B cell (primary cell): ENCODE measurements at regions not wholly inside any gene's neighbourhood (a gene's known extent, or its start where the extent isn't known, plus 50 kb on each side); places are given as distances from the start of the nearest gene placed in this dataset.

Experiments used
- ATAC-seq: fragments of 200-7000 bp; cut with Tn5 transposase; one replicate; pipeline ENCODE4 v1.10.0; 2021; ENCODE audit warnings: low read depth, mild to moderate bottlenecking, moderate number of reproducible peaks, moderate library complexity
- CTCF ChIA-PET: fragments of 350-600 bp; sonication (Branson Sonifier 250); formaldehyde crosslinking; loops from one replicate; lab custom pipeline; 2021; ENCODE audit warnings: antibody characterized with exemption, inconsistent platforms; lab: Charles Lee
- POLR2A ChIA-PET: fragments of 350-600 bp; sonication (Branson Sonifier 250); formaldehyde crosslinking; loops from one replicate; lab custom pipeline; 2021; ENCODE audit warnings: antibody characterized with exemption; lab: Charles Lee
- DNase-seq: peaks from one replicate; pipeline ENCODE4 v3.0.0; 2013
- H2AFZ ChIP-seq: 2 replicates; pipeline ENCODE4 v1.6.1; 2012; ENCODE audit warnings: mild to moderate bottlenecking, low read depth, low read length; ENCODE audit not compliant: insufficient read depth, poor library complexity, severe bottlenecking
- H3K27ac ChIP-seq, 2 donors: 1 replicate in 1 of 2; 2 replicates in 1 of 2; pipeline ENCODE4 v1.5.1; 2012 to 2013; ENCODE audit warnings: low read length in 2 of 2, mild to moderate bottlenecking in 2 of 2, moderate library complexity in 1 of 2
- H3K27me3 ChIP-seq, 4 experiments: fragments of 200-600 bp in 1 of 4; sonication (generic) in 1 of 4; replicated peaks in 1 of 4; 1 replicate in 2 of 4; 2 replicates in 2 of 4; pipeline versions ENCODE4 v1.6.1 to v1.7.0; 2013 to 2016; ENCODE audit warnings: low read length in 3 of 4, mild to moderate bottlenecking in 2 of 4, mixed read lengths in 1 of 4, moderate library complexity in 1 of 4; ENCODE audit not compliant: insufficient read depth in 4 of 4, control insufficient read depth in 3 of 4; ENCODE audit errors: control extremely low read depth in 1 of 4
- H3K36me3 ChIP-seq, 2 experiments: replicated peaks in 1 of 2; 1 replicate in 1 of 2; 2 replicates in 1 of 2; pipeline versions ENCODE4 v1.6.1 to v1.7.1; 2013; ENCODE audit warnings: low read length in 1 of 2; ENCODE audit not compliant: insufficient read depth in 2 of 2, control insufficient read depth in 1 of 2; ENCODE audit errors: control extremely low read depth in 1 of 2, extremely low read depth in 1 of 2
- H3K4me1 ChIP-seq, 2 donors: fragments of 200-600 bp in 1 of 2; sonication (generic) in 1 of 2; 1 replicate in 1 of 2; 2 replicates in 1 of 2; pipeline versions ENCODE4 v1.5.1 to v1.6.1; 2013 to 2017; ENCODE audit warnings: low read length in 2 of 2; ENCODE audit not compliant: control insufficient read depth in 2 of 2, insufficient read depth in 2 of 2
- H3K4me2 ChIP-seq: replicated peaks from 2 replicates; pipeline ENCODE3; 2012; ENCODE audit warnings: mild to moderate bottlenecking, low read depth, low read length; ENCODE audit not compliant: poor library complexity, severe bottlenecking
- H3K4me3 ChIP-seq, 5 experiments: fragments of 200-600 bp in 1 of 5; sonication (generic) in 1 of 5; 1 replicate in 3 of 5; 2 replicates in 2 of 5; pipeline versions ENCODE4 v1.5.1 to v1.7.0; 2011 to 2016; ENCODE audit warnings: low read length in 4 of 5, mild to moderate bottlenecking in 4 of 5, low read depth in 2 of 5, control low read depth in 1 of 5, moderate library complexity in 1 of 5; ENCODE audit not compliant: insufficient read depth in 1 of 5; ENCODE audit errors: control extremely low read depth in 1 of 5, extremely low read depth in 1 of 5
- H3K79me2 ChIP-seq: fragments of 200-600 bp; sonication (generic); one replicate; pipeline ENCODE4 v1.6.0; 2016; ENCODE audit warnings: low read length; ENCODE audit not compliant: control insufficient read depth, insufficient read depth
- H3K9ac ChIP-seq: fragments of 200-600 bp; sonication (generic); 2 replicates; pipeline ENCODE4 v1.6.1; 2017; ENCODE audit warnings: mild to moderate bottlenecking, low read length, moderate library complexity
- H3K9me3 ChIP-seq, 3 donors: one replicate each; pipeline versions ENCODE4 v1.6.1 to v1.7.1; 2013; ENCODE audit warnings: low read length in 2 of 3; ENCODE audit not compliant: control insufficient read depth in 2 of 3, insufficient read depth in 1 of 3; ENCODE audit errors: control extremely low read depth in 1 of 3
- H4K20me1 ChIP-seq: 2 replicates; pipeline ENCODE4 v1.6.0; 2012; ENCODE audit warnings: mild to moderate bottlenecking, low read length; ENCODE audit not compliant: insufficient read depth, control insufficient read depth, poor library complexity, severe bottlenecking
- H3K27ac Mint-ChIP-seq: one replicate; pipeline ENCODE4 v1.8.0; 2021; ENCODE audit warnings: mixed read lengths
- H3K27me3 Mint-ChIP-seq: one replicate; pipeline ENCODE4 v1.8.0; 2021; ENCODE audit warnings: mixed read lengths
- H3K4me1 Mint-ChIP-seq: one replicate; pipeline ENCODE4 v1.8.0; 2021; ENCODE audit warnings: mixed read lengths
- H3K4me3 Mint-ChIP-seq: one replicate; pipeline ENCODE4 v1.8.0; 2021; ENCODE audit warnings: mixed read lengths
- H3K9me3 Mint-ChIP-seq: one replicate; pipeline ENCODE4 v1.8.0; 2022; ENCODE audit warnings: mixed read lengths; ENCODE audit not compliant: insufficient read depth
- CTCF ChIP-seq: fragments of 200-600 bp; IDR thresholded peaks from one replicate; pipeline ENCODE4 v1.8.0; 2022; ENCODE audit warnings: antibody characterized with exemption, mild to moderate bottlenecking
- EZH2 ChIP-seq: IDR thresholded peaks from 2 replicates; pipeline ENCODE4 v1.6.1; 2012; ENCODE audit warnings: borderline replicate concordance, low read depth, mild to moderate bottlenecking, moderate library complexity, low read length; ENCODE audit not compliant: insufficient read depth, poor library complexity, severe bottlenecking
- WGBS: methylation state at CpG from one replicate; pipeline ENCODE4 v1.1.5; 2013; ENCODE audit warnings: missing lambda C conversion rate; ENCODE audit not compliant: insufficient coverage; 5-methylcytosine and 5-hydroxymethylcytosine counted together
- intact Hi-C: fragments of 100-400 bp; cut with micrococcal nuclease; formaldehyde crosslinking; loops from one replicate; pipeline ENCODE4 v1.10.0; 2022

GRCh38 chr14:65906344-65906743 lies 493.8 kb downstream of the FUT8 start:
- no peak for ATAC-seq
- Histone ChIP-seq H3K4me1 (peaks cover 6 to 7% of the 10 kb centered on the region in 2 donors), H3K27ac (no peak overlapping the region), H2AFZ (no peak overlapping the region), H3K4me2 (no peak overlapping the region), H3K9ac (no peak overlapping the region), H3K27me3 (no peaks in the 10 kb centered on the region), H3K79me2 (no peaks in the 10 kb centered on the region), H3K4me3 (no peak overlapping the region), H4K20me1 (no peaks in the 10 kb centered on the region), H3K36me3 (no peaks in the 10 kb centered on the region), H3K9me3 (peaks cover 0 to 8% (median 4%) of the 10 kb centered on the region in 3 donors)
- H3K4me1 Mint-ChIP-seq, result peaks cover 9% of the 10 kb centered on the region
- peaks cover 2% of the 10 kb centered on the region for H3K9me3 Mint-ChIP-seq
- H3K27ac Mint-ChIP-seq, result no peak overlapping the region
- ChIA-PET POLR2A (no interaction called here), CTCF (no interaction called here)
- TF ChIP-seq EZH2 (no peak), CTCF (no peak)
- intact Hi-C loops, result no loop called here
- peaks cover 12% of the 10 kb centered on the region for H3K27me3 Mint-ChIP-seq
- no peak for DNase-seq
- WGBS, result 82% methylated on average over 2 of the region's 4 CpGs
- no peak overlapping the region for H3K4me3 Mint-ChIP-seq

- WGBS, result 97% methylated on average over 2 of the region's 2 CpGs
- intact Hi-C loops, result no loop called here
- H3K4me3 Mint-ChIP-seq, result no peak overlapping the region
- no peak overlapping the region for H3K4me3 ChIP-seq
- DNase-seq (no peak), ATAC-seq (no peak)
- TF ChIP-seq EZH2, result no peak
- no peak for TF ChIP-seq CTCF
- no peak overlapping the region for H3K4me2 ChIP-seq
- no peaks in the 10 kb centered on the region for H3K79me2 ChIP-seq
- CTCF ChIA-PET, result no interaction called here
- POLR2A ChIA-PET, result no interaction called here
- peaks cover 0 to 3% (median 0%) of the 10 kb centered on the region in 3 donors for H3K9me3 ChIP-seq
- no peaks in the 10 kb centered on the region for H3K27me3 ChIP-seq
- peaks cover 12% of the 10 kb centered on the region for H3K27me3 Mint-ChIP-seq
- H3K4me1 Mint-ChIP-seq, result peaks cover 9% of the 10 kb centered on the region
- no peak overlapping the region for H2AFZ ChIP-seq
- no peak overlapping the region for H3K27ac Mint-ChIP-seq
- no peaks in the 10 kb centered on the region for H4K20me1 ChIP-seq
- H3K36me3 ChIP-seq, result no peaks in the 10 kb centered on the region
- no peak overlapping the region for H3K9ac ChIP-seq
- no peak overlapping the region for H3K27ac ChIP-seq
- H3K4me1 ChIP-seq, result peaks cover 6 to 7% of the 10 kb centered on the region in 2 donors
- H3K9me3 Mint-ChIP-seq, result no peaks in the 10 kb centered on the region
These were observed 494.4 kb downstream of the FUT8 start for GRCh38 chr14:65906948-65907347.
